GM18507 (cell line): ENCODE measurements at regions not wholly inside any gene's neighbourhood (a gene's known extent, or its start where the extent isn't known, plus 50 kb on each side); places are given as distances from the start of the nearest gene placed in this dataset.

Experiments used
- DNase-seq: peaks from one replicate; pipeline ENCODE4 v3.0.0; 2011; ENCODE audit warnings: low read depth; ENCODE audit not compliant: insufficient read length; ENCODE audit errors: extremely low spot score
- FAIRE-seq: peaks from 2 replicates; lab custom pipeline; 2011; peaks lifted over from hg19 to GRCh38; lab: Jason Lieb, UNC

DNA sequence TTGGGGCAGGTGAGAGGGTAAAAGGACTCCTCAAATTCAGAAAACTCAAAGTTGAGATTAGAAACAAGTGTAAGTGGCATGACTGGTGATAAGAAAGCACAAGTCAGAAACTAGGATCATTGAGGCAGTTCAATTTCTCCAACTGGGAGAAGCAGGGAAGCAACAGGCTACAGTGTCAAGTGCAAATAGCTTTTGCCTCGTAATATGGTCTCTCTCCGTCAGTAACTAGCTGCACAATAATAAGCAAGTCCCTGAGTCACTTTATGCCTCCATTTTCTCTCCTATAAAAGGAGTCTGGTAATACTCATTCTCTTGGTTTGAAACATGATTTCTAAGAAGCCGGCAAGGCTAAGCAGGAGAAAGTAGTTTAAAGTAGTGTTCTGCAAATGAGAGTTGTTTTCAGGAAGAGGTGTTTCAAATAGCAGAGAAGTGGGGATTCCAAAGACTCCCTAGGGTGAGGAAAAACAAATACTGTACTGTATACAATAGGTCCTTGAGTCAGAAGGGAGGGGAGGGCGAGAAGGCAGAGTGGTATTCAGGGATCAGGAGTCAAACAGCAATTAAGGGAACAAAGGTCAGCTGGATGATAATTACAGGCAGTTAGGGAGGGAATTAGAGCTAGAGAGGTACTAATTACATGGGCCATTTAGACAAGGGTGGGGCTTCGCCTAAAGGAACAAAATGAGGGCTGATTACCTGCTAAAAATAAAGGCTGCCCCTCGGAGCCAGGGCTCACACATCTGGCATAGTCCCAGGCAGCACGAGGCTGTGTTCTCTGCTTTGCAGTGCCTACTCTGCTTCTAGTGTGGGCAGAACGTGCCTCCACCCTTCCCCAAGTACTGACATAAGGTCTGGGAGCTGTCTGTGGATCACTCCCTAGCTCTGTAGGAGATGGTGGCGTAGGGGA, 96.0 kb upstream of the BDNF start:
- FAIRE-seq (no peak), DNase-seq (no peak)

- DNase-seq, result no peak
- no peak for FAIRE-seq
Observed at GRCh38 chr11:27786864-27787263, 86.6 kb upstream of the BDNF start.

DNA sequence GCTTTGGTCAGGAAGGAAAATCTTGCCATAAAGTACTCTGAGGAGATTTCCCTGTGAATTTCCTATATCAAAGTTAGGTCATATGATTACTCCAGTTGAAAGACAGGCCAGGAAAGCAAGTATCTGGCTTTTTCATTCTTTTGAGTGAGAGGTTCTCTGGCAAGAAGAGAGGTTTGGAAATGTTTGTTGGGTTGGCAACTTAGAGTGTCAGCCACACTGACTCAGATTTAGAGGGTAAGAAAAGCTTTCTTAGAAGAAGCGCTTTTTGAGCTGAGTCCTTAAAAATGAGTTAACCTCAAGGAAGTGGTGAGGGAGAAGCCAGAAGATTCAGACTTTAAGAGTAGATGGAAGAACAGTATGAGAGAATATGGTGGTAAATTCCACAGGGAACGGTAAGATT, 86.1 kb upstream of the BDNF start:
- FAIRE-seq, result no peak
- DNase-seq, result no peak

- no peak for DNase-seq
- no peak for FAIRE-seq
Observed at GRCh38 chr11:27783701-27784355, 83.6 kb upstream of the BDNF start.

- DNase-seq, result no peak
- FAIRE-seq, result no peak
Observed at GRCh38 chr11:27777033-27777432, 76.8 kb upstream of the BDNF start.

- FAIRE-seq (no peak), DNase-seq (no peak)
Observed at GRCh38 chr11:27773884-27774283, 73.6 kb upstream of the BDNF start.

DNA sequence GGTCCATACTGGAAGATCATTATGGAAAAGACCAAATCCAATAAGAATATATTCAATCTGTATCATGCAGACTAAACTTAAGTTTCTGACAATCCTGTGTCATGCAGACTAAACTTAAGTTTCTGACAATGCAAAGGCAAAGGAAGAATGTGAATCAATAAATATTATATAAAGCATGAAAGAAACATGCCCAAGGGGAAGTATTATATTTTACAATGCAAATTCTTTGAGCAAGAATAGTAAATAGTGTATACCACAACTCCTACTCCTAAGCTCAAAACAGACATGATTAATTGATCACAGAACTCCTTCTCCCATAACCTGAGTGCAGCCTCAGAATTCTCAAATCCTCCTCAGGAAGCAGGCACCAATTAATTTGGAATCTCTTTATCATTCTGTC, 71.3 kb upstream of the BDNF start:
- no peak for DNase-seq
- FAIRE-seq, result no peak

DNA sequence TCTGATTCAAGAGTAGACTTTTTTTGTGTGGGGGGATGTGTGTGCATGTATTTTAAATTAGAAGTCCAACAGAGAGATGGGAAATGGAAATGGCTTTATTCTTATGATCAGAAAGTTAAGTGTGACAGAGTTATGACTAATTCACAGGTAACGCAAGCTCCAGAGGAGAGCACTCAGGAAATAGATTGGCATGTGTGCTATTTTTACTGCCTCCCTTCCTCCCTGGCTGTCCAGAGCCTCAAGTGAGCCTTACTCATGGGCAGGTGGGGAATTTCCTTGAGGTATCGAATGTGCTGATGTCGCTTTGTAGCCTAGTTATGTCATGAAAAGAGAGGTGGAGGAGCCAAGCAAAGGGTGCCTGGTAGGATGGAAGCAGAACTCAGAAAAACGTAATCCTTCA, 70.3 kb upstream of the BDNF start:
- FAIRE-seq, result no peak
- no peak for DNase-seq

- no peak for FAIRE-seq
- no peak for DNase-seq
Observed at GRCh38 chr11:27763736-27764135, 63.5 kb upstream of the BDNF start.

DNA sequence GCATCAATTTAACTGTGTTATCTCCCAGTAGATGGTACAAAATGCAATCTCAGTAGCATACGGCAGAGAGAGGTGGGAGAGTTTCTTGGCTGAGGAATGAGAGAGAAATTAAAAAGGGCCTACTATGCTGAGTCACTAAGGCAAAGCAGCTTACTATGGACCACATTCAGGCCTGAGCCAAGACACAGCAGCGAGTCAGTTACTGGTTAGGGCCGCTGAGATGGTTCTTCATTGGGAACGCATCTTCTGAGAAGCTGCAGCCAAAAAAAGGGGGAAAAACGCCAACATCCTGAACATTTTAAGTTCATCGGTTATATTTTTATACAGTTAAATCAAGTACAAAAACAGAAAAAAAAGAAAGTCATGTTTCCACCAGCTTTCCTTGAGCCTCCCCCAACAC, 61.1 kb upstream of the BDNF start:
- FAIRE-seq (no peak), DNase-seq (no peak)

DNA sequence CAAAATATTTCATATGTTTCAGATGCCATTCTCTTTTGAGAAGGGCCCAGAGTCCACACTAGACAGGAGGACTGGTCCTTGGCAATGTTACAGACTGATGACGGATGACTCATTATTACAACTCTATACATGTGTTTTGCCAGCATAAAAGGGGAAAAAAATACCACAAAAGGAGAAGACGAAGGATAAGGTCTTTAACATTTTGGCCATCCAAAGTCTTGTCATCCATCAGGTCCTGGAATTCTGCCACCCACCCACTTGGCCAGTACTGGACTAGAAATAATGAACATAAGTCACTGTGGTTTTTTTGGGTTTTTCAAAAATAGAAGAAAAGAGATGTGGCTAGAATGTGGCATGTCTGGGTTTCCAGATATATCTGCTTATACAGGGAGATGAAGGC, 57.7 kb upstream of the BDNF start:
- FAIRE-seq (no peak), DNase-seq (no peak)

DNA sequence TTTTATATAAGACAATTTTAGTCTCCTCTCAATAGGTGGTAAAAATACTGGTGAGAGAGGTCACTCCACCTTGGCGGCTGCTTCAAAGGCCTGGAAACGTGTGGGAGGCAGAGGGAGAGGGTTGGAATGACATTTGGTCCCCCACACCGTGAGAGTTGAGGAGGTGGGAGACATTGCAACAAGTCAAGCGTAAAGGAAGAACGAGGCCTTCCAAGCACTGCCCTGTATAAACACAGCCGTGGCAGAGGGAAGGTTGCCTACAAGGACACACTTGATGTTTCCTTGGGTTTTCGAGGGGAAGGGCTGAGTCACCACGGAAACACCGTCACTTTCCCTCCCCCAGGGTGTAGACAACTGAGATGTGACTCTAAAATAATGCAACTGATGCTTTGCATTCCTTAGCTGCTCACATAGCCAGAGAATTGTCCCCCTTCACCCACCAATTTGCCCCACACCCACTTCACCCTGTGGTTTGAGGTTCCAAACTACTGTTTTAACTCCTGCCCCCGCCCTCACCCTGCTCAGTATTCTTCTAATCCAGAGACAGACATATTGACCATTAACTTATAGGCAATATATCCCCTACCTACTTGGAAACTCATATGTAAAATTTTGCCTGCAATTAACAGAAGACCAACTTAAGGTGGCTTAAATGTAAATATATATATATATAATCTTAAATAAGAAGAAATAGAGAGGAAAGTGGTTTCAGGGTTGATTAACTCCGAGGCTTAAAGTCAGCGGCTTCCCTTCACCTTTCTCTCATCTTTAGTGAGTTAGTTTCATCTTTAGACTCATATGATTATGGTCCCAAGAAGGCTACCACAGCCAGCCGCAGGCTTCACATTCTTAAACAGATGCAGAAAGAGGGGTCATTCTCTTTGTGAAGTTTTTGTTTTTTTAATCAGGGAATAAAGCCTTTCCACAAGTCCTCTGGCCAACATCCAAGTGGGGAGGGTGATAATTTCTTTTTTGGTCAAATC, 54.1 kb upstream of the BDNF start:
- DNase-seq (peak; percentile 2), FAIRE-seq (peak; percentile 29)
